NCI-H82 treated with DMSO at 0.1 percent for 48 hours (cell line): ENCODE measurements at regions not wholly inside any gene's neighbourhood (a gene's known extent, or its start where the extent isn't known, plus 50 kb on each side); places are given as distances from the start of the nearest gene placed in this dataset.
"Not testable (repeated sequence)": the region's sequence is repeated elsewhere in the genome, so short reads cannot be mapped to it uniquely, and the experiment has no call there.

Experiments
- DNase-seq: peaks from one replicate; lab custom pipeline; 2025; ENCODE audit not compliant: unreplicated experiment; lab: John Stamatoyannopoulos, UW

DNA sequence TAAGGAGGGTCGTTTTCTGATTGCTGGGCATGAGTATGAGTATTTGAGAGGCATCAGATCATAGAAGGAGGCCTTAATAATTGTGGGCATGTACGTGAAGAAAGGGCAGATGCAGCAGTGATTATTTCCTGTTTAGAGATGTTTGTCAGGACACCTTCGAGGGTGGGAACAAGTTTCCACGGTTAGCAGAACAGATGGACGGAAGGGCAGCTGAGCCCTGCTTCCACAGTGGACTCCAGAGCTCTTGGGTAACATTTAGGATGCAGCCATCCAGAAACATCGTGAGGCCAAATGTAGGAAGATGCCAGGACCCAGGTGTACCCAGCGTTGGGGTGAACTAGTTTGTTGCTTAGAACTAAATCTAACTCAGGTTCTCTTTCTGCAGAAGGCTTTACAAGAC, 231.3 kb upstream of the FAT1 start:
- no peak for DNase-seq

DNA sequence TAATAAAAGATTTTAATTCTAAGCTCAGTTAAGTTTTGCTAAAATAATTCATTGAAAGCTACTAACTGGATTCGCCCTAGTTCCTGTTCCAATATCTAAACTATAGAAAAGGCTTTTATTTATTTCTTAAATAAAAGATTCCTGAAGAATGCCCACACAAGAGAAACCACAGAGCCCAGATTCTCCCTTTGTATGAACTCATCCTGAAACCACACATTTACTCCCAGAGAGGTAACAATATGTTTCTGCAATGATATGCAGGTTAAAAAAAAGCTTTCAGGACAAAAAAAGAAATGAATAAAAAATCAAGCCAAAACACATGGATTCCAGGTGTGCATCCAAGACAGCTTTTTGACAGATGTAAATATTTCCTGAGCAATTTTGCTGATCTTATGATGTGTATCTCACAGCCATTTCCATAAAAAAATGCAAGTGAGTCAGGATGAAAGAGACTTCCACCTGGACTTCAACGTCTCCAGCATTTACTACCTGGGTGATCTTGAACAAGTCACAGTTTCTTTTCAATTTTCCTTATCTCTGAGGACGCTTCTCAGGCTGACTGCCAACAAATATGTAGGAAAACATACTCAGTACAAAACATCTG, 234.4 kb upstream of the FAT1 start:
- DNase-seq = no peak

DNA sequence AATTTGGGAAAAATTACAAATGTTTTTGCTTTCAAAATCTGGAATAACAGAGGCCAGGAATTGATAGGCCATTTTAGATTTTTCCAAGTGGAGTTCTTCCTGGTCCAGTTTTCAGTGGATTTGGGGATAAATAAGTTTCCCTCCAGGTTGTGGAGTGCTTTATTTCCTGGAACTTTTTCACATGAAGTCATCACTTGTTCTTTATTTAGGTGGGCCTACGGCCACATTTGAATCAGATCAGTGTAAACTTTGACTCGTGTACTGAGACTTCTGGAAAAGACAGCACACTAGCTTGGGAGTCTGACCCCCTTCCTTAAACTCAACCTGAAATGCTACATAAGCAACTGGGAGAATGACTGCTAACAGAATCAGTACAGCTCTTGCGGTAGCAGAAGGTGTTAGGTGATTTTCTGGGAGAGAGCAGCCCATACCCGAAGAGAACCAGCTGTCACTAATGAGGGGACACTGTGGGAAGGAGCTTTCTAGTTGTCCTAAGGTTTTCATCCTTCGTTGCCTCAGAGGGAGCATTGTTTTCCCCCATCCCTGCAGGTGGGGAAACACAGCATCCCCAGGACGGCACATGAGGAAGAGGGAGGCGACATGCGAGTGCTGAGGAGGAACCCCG, 235.2 kb upstream of the FAT1 start:
- no peak for DNase-seq

DNA sequence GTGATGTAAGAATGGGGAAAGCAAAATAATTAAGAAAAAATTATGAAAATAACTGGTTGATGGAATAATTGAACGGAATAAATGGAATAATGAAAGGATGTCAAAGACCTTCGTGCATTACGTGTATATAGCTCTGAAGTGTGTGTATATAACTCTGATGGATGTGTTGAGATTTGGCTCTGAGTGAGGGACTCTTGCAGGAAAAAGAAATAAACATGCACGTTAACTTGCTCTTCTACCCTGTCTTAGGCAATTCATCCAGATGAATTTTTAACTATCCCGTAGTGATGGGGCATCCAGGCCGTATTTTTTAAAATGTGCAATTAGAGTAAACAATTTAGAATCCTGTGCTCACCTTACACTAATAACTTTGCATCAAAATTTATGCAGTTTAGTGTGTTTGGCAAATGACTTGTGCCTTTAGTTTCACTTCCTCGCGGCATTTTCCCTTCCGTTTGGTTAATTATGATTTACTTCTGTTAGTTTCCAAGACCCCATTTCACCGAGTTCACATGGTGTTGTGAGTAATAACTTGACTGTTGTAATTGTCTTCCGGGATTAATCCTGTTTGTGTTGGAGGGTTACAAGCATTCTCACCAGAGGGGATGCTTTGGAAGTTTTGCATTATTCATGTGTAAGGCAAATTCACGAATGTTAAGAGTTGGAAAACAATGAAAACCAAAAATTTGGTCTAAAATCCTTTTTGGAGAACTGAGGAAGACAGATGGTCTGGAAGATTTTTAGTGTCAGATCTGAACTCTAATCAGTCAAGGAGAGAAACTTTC, 256.5 kb upstream of the FAT1 start:
- DNase-seq = no peak

DNA sequence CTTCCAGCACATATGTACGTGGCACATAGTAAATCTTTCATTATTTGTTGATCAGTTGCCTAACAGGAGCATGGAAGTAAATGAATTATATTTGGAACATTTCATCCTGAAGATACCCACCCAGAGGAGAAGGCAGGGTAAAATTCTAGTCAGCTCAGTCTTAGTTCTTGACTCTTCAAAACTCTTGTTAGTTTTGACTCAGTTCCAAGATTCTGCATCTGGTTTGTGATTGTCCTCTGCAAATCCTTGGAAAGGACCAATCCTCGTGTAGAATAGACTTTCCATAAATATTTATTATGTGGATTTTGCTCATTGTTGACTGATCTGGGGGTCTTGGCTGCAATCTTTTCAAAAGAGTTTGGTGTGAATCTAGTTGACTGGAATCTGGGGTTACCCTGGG, 257.5 kb upstream of the FAT1 start:
- DNase-seq = no peak

DNA sequence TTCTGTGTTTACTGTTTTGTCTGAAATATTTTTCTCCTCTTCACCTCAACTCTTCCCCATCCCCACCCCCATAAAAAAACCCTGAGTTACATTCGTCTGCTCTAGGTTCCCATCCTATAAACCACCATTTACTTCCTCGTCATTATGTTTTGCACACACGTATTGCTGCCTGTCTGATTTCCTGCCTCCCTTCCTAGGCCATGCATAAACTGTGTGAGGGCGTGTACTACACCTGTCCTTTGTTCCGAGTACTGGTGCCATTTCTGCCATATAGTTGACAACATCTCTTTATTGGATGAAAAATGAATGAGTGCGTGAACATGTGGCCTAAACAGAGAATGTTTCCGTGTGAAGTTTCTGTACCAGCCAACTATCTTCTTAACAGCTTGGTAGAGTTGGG, 258.5 kb upstream of the FAT1 start:
- no peak for DNase-seq

DNA sequence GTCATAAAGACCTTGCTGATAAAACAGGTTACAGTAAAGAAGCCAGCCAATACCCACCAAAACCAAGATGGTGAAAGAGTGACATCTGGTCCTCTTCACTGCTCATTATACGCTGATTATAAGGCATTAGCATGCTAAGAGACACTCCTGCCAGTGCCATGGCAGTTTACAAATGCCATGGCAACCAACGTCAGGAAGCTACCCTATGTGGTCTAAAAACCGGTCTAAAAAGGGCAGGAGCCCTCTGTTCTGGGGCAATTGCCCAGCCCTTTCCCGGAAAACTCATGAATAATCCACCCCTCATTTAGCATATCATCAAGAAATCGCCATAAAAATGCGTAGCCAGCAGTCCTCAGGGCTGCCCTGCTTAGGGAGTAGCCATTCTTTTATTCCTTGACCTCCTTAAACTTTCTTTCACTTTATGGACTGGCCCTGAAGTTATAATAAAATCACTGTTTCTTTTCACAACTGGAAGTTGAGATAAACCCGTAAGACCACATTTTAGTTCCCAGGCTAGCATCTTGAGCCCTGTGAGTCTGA, 260.5 kb upstream of the FAT1 start:
- no peak for DNase-seq

DNA sequence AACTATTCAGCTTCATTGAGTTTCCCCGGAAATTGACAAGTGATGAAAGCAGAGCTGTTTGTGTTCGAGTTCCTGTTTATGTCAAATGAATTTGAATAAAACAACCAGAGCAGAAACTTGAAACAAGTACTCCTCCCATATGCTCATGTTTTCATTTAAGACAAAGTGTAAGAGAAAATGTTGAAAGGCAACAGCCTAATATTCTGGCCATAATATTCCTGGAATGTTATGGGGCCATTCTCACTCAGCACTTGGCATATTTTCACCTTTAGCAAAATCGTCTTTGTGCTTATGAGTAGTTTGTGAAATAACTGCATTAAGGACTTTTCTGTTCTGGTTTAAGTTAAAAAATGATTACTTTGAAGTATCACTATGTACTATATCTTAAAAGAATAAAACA, 276.0 kb upstream of the FAT1 start:
- DNase-seq = no peak

DNA sequence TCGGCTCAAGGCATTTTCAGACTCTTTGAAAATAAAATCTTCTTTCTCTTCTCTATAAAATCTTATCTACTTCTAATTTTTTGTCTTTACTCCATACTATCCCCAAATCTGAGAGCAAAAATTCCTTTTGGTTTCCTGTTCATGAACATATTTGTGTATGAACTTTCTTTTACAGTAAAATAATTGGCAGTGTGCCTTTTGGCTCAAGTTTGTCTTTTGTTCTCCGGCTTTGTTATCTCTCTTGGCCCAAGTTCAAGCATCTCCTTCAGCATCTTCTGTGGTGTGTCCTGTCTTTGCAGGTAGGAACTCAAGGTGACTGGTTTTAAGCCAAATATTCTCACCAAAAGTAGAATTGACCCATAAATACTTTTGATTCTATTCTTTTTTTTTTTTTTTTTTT, 276.6 kb upstream of the FAT1 start:
- no peak for DNase-seq

DNA sequence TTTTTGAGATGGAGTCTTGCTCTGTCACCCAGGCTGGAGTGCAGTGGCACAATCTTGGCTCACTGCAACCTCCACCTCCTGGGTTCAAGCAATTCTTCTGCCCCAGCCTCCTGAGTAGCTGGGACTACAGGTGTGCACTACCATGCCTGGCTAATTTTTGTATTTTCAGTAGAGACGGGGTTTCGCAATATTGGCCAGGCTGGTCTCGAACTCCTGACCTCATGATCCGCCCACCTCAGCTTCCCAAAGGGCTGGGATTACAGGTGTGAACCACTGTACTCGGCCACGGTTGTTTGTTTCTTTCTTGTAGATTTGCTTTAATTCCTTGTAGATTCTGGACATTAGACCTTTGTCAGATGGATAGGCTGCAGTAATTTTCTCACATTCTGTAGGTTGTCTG, 278.5 kb upstream of the FAT1 start:
- not testable (repeated sequence) for DNase-seq

DNA sequence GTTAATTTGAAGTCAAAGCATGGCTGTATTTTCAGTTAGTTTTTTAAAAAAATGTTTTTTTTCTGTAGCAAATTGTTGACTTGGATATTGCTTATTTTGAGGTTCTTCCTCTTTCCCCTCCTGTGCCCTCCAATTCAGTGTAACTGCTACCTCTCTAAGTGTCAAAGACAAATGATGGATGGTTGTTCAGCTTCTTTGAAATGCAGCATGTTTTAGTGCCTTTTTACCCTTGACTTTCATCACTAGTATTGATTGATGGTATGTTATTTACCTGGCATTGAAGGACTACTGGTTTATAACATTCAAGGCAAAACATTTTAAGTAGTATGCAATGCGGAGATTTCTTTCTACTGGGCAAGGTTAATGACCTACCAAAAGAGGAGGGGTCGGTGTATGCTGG, 281.0 kb upstream of the FAT1 start:
- no peak for DNase-seq

DNA sequence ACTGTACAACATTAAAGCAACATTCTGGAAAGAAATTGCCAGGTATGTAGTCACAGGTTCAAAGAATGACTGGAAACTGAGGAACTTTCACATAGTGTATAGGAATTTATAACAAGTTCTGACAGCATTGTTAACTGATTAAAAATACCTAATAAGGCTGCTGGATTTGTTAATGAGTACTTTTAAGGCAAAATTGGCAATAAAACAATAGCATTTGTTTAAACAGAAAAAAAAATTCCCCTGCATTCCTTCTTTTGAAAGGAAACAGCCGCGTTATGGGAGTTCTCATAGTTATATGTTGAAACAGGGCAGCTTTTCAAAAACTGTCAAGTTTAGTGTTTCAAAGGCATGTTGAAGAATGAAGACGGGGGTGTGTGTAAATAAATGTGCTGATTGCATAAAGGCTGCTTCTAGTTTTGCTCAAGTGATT, 282.5 kb upstream of the FAT1 start:
- DNase-seq = no peak

DNA sequence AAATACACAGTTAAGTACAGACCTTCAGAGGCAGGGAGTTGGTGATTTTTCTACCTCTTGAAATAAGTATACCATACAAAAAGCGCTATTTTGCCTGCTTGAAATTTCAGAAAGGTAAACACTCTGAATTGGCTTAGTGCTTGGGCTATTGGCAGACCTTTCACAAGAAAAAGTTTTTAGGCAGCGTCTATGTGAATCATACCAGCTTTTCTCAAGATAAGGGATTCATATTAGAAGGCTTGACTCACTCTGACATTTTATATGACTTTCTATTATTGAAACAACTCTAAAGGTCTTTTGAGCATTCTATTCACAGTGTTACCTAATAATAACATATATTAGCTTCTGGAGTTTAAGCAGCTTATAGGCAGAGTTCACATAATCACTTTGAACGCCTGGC, 286.4 kb upstream of the FAT1 start:
- DNase-seq = no peak

DNA sequence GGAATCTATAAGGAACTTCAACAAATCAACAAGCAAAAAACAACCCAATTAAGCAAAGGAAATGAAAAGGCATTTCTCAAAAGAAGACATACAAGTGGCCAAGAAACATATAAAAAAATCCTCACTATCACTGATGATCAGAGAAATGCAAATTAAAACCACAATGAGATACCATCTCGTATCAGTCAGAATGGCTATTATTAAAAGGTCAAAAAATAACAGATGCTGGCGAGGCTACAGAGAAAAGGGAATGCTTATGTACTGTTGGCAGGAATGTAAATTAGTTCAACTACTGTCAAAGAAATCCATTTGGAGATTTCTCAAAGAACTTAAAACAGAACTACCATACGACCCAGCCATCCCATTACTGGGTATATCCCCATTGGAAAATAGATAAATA, 292.4 kb upstream of the FAT1 start:
- DNase-seq = no peak

DNA sequence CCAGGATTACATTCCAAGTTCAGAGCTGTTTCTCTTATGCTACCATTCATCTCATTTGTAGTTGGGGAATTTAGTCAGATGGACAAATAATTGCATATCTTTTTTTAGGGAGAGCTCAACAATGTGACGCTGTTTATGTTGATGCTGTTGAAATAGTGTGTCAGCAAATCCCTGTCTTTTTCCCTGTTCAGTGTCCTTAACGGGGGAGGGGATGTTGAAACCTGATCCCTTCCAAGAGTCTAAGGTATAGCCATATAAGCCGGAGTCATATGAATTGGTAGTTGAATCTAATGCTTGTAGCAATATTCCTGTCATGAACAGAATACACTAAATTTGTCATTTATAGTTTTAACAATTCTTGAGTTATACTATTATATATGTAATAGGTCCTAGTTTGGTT, 293.5 kb upstream of the FAT1 start:
- DNase-seq = no peak

DNA sequence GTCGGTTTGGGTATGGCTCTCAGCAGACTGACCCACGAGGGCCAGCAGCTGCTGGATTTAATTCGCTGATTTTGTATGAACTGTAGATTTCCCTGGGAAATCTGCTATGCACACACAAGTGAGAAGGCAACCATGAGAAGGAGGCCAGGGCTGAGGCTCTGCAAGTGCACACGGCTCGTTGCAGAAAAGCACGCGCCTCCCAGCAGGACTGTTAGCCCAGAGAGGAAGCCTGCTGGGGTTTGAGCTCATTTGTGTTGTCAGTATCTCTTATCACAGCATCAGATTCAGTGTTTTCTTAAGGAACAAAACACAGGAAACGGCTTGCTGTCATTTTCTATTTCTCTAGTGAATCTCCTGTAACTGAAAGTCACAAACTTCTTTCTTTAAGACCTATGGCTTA, 296.2 kb upstream of the FAT1 start:
- DNase-seq = no peak

DNA sequence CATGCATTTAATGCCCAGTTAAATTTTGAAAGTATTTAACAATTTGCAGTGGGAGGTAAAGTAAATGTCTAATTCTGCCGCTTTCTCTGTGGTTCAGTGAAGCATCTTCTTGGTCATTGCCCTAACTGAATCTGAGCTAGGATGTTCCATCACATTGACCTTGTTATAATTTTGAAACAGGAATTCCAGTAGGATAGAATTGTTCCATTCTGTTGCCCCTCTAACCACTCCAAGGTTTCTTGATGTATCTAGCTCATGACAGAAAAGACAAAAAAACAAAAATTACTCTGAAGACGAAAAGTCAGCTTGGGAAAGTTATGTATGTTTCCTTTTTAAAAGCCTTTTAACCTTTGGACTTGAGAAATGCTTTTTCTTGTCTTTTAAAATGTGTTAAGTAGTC, 297.0 kb upstream of the FAT1 start:
- no peak for DNase-seq

DNA sequence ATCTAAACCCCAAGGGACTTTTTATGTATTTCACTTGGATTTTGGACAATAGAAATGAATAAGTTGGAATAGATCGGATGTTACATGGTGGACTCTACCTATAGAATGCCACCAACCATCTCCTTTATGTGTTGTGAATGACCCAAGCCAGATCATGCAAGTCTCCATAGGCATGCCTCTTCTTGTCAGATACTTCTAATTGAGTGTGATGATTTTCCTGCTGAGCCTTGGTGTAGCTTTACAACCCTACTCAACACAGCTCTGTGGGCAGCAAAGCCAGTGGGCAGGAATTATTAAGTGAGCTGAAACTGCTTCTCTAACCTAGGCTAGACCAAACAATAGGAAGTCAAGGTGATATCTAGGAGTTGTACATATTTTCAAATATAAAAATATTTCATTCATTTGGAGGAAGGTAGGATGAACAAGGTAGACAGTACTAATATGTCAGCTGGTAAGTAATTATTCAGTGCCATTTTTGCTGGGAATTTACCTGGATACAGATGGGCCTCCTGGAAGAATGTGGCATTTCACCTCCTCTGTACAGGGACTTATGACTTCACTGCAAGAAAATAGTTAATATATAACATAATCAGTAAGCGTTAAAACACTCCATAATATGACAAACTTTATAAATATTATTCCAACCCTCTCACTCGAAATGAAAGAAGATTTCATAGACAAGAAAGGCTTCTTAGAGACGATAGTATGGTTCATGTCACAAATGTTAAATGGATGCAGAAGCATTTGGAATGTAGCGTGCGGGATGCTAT, 298.0 kb upstream of the FAT1 start:
- DNase-seq = no peak

DNA sequence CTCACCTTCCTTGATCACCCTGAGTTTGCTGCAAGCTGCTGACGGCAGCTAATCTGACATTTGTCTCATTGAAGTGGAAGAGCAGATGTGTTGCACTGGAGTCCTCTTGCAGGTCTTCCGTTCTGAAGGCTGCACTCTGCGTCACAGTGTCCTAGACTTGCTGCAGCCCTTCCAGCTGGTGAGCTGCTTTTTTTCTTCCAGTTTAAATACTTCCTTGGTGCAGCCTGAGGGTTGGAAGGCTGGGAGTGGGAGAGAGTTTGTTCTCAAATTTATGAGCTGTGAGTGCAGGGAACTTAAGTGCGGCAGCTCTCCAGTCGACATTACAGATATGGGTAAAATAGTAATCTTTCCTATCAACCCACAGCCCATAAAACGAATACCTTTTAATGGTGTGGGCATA, 303.6 kb upstream of the FAT1 start:
- DNase-seq = no peak

DNA sequence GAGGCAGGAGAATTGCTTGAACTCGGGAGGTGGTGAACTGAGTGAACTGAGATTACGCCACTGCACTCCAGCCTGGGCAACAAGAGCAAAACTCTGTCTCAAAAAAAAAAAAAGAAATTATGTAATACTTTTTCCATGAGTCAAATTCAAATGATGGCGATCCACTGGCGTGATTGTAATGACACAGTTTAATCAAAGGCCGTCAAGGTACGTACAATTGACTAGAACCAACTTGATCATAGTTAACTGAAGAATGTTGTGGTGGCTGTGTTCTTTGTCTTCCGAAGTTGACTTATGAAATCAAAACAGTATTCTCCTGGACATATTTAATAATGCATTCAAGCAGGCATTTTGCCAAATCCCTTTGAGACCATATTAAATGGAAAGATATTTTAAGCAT, 318.6 kb upstream of the FAT1 start:
- DNase-seq = no peak

DNA sequence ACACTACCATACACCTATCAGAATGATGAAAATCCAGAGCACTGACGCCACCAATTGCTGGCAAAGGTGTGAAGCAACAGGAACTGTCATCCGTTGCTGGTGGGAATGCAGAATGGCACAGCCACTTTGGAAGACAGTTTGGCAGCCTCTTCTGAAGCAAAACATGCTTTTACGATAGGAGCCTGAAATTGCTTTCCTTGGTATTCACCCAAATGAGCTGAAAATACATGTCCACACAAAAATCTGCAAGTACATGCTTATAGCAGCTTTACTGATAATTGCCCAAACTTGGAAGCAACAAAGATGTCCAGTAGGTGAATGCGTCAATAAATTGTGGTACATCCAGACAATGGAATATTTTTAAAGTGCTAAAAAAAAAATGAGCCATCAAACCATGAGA, 322.8 kb upstream of the FAT1 start:
- DNase-seq = no peak

DNA sequence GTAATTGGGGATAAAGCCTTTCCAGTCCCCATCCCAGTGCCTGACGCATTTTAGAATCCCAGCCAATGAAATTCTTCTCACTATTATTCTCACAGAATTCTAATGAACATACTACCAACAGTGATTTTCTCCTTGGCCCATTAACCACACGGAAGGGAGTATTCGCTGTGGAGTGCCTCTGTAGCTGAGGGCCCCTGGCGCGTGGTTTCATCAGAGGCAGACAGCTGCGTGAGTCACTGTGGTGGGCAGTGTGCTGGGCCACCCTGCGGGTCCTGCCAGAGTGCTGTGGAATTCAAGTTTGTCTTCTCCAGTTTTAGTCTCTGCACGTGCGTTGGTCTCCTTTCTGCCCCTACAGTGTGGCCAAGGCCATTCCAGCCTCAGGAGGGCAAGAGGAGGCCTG, 335.4 kb upstream of the FAT1 start:
- DNase-seq = no peak
